HG03097 (cell line): ENCODE measurements at regions not wholly inside any gene's neighbourhood (a gene's known extent, or its start where the extent isn't known, plus 50 kb on each side); places are given as distances from the start of the nearest gene placed in this dataset.
"Not testable (repeated sequence)": the region's sequence is repeated elsewhere in the genome, so short reads cannot be mapped to it uniquely, and the experiment has no call there.

Experiments
- ATAC-seq: cut with Tn5 transposase; IDR thresholded peaks from one replicate; pipeline ENCODE4 v1.9.1; 2021; ENCODE audit not compliant: unreplicated experiment, low FRiP score

GRCh38 chr15:30830961-30831360, 72.8 kb upstream of the FAN1 start:
- ATAC-seq, result no peak

GRCh38 chr15:30833379-30833778, 70.3 kb upstream of the FAN1 start:
- not testable (repeated sequence) for ATAC-seq

- not testable (repeated sequence) for ATAC-seq
Measured at GRCh38 chr15:30841639-30842038, 62.1 kb upstream of the FAN1 start.

GRCh38 chr15:30842798-30843472, 60.8 kb upstream of the FAN1 start:
- not testable (repeated sequence) for ATAC-seq

- ATAC-seq, result not testable (repeated sequence)
Measured at GRCh38 chr15:30845536-30845935, 58.2 kb upstream of the FAN1 start.
